GM18867 (cell line): ENCODE measurements at regions not wholly inside any gene's neighbourhood (a gene's known extent, or its start where the extent isn't known, plus 50 kb on each side); places are given as distances from the start of the nearest gene placed in this dataset.

Source experiments
- ATAC-seq: cut with Tn5 transposase; IDR thresholded peaks from one replicate; pipeline ENCODE4 v1.9.1; 2021; ENCODE audit warnings: mild to moderate bottlenecking, moderate library complexity; ENCODE audit not compliant: unreplicated experiment

DNA sequence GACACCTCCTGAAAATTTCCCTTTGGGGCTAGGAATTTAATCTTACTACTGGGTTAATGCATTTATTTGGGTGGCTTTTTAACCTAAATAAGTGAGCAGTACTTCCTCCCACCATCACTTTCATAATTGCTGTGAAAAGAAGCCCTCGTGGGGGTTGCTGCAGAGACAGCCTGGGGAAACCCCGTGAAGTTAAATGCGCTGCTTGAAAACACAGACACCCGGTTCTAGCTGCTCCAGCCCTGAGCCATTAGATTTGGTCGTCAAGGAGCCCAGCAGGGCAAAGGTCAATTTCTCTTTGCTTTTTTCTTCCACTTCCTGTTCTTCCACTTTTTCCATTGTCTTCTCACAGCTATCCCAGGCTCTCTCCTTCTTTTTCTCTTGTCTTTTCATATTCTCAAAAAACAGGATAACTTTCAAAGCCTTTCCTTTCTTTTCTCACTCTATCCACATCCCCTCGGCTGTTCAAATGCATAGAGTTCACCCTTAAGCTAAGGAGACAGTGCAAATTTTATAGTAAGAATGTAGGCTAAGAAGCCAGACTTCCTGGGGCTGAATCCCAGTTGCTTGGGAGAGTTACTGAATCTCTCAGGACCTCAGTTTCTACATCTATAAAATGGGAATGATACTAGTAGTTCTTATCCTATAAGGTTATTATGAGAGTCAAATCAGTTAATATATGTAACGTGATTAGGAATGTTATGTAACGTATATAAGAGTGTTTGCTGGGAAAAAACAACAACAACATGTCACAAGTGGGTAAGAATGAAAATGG is 91.5 kb upstream of the ZNF827 start:
- peak; percentile 88 for ATAC-seq

DNA sequence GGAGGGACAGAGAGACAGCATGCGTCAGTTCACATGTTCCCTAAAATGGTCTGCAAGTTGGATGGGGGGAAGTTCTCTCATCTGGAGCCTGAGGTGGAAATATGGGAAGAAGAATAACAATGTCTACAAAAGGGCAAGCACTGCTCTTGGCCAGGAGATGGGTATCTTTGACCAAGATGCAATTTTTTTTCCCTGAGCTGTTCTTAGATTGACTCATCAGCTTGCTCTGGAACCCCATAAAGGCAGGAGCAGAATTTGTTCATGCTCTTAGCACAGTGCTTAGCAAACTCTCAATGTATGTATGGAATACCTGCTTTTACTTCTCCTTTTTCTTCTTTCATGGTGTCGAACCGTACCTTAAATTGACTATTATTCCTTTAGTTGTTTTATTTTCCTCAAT is 90.5 kb upstream of the ZNF827 start:
- ATAC-seq, result peak; percentile 52

DNA sequence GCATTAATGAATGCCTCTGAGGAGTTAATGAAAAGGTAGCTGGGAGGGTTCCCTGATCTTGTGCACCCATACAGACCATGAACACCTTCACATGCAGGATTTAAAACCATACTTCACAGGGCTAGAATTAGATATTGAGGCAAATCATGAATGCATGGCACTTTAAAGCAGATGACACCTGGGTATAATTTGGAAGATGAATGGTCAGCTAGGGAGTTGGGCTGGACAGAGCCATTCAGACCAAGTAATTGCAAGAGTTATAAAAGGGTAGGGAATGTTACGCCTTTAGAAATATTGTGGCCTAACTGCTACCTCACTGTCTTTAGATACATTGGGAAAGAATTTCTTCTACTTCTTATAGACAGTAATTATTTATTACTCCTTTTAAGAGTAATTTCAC is 89.1 kb upstream of the ZNF827 start:
- ATAC-seq, result no peak

DNA sequence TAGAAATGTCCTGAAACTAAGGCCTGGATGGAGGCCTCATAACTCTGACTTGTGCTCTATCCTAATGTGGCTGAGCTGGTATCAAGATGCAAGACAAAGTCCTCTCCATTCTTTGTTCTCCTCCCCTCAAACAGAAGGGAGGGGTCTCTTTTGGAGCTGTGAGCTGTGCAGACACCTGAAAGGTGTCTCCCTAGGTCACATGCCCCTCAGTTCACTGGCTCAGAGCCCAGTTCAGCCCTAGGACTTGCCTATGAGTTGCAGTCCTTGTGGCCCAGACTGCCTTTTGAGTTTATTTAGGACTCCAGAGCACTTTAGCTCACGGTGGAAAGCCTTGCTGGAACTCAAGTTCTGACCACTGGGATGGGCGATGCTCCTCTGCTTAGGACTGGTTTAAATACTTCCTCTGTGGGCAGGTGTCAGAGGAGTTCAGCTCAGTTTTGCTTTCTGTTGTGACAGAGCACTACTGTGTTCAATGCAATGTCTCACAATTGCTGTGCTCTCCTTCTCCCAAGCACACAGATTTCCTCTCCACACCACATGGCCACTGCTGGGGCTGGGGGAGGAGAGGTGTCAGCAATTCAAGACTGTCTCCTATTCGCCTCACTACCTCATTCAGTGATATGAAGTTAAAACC is 84.8 kb upstream of the ZNF827 start:
- peak; percentile 100 for ATAC-seq

DNA sequence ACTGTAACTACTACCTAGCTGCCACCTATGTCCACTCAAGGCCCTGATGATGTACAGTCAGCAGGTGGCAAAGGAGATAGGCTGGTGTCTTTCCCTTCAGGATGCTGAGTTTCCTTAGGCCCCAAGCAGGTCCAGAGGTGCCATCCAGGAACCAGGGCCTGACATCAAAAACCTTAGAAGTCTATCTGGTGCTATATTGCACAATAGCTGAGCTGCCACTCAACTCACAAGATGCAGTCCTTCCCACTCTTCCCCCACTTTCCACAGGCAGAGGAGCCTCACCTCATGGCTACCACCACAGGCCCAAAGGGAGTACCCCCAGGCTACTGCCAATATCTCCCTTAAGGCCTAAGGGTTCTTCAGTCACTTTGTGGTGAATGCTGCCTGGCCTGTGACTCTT is 83.9 kb upstream of the ZNF827 start:
- no peak for ATAC-seq

DNA sequence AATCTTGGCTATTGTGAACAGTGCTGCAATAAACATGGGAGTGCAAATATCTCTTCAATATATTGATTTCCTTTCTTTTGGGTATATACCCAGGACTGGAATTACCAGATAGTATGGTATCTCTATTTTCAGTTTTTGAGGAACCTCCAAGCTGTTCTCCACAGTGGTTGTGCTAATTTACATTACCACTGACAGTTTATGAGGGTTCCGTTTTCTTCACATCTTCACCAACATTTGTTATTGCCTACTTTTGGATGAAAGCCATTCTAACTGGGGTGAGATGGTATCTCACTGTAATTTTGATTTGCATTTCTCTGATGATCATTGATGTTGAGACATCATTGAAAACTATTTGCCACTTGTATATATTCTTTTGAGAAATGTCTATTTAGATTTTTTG is 79.6 kb upstream of the ZNF827 start:
- no peak for ATAC-seq

DNA sequence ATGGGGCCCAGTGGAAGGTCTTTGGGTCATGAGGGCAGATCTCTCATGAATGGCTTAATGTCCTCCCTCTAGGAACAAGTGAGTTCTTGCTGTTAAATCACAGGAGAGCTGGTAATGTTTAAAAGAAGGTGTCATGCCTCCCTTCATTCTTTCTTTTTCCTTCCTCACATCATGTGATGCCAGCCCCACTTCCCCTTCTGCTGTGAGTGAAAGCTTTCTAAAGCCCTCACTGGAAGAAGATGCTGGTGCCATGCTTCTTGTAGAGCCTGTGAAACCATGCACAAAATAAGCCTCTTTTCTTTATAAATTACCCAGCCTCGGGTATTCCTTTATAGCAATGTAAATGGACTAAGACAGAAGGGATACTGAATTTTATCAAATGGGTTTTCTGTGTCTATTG is 66.1 kb upstream of the ZNF827 start:
- no peak for ATAC-seq

DNA sequence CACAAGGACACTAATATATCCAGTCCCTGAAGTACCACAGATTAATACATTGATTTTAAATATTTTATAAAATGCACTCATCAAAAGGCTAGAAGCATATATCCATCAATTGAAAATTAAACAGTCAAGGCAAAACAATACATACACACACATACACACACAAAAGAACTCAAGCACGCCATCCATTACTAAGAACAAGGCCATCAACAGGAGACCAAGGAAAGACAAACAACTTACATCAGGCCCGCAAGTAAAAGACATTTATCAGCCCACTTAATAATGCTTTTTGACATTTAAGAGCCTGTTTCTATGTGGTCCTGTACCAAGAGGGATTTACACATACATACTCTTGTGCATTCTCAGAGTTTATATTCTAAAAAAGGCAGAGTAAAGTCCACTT is 50.0 kb upstream of the ZNF827 start:
- no peak for ATAC-seq
